HG02981 (cell line): ENCODE measurements at regions not wholly inside any gene's neighbourhood (a gene's known extent, or its start where the extent isn't known, plus 50 kb on each side); places are given as distances from the start of the nearest gene placed in this dataset.
"Not testable (repeated sequence)": the region's sequence is repeated elsewhere in the genome, so short reads cannot be mapped to it uniquely, and the experiment has no call there.

Experiments used
- ATAC-seq: cut with Tn5 transposase; IDR thresholded peaks from one replicate; pipeline ENCODE4 v1.9.1; 2021; ENCODE audit warnings: mild to moderate bottlenecking, moderate library complexity; ENCODE audit not compliant: unreplicated experiment

- no peak for ATAC-seq
These were observed 286.0 kb downstream of the TSN start for GRCh38 chr2:122041455-122041854.

- ATAC-seq: not testable (repeated sequence)
These were observed 296.2 kb downstream of the TSN start for GRCh38 chr2:122051659-122052058.

GRCh38 chr2:122055521-122055931, 300.1 kb downstream of the TSN start:
- ATAC-seq: no peak

GRCh38 chr2:122056853-122057252, 301.4 kb downstream of the TSN start:
- no peak for ATAC-seq

- ATAC-seq: no peak
These were observed 305.8 kb downstream of the TSN start for GRCh38 chr2:122061206-122061605.

- no peak for ATAC-seq
These were observed 306.4 kb downstream of the TSN start for GRCh38 chr2:122061831-122062230.

- no peak for ATAC-seq
These were observed 307.1 kb downstream of the TSN start for GRCh38 chr2:122062506-122062905.

GRCh38 chr2:122063716-122064115, 308.3 kb downstream of the TSN start:
- no peak for ATAC-seq

GRCh38 chr2:122070241-122070731, 314.8 kb downstream of the TSN start:
- ATAC-seq: no peak

- ATAC-seq: no peak
These were observed 317.2 kb downstream of the TSN start for GRCh38 chr2:122072666-122073065.

- ATAC-seq: no peak
These were observed 318.8 kb downstream of the TSN start for GRCh38 chr2:122074201-122074600.

GRCh38 chr2:122075381-122075780, 319.9 kb downstream of the TSN start:
- no peak for ATAC-seq

- ATAC-seq: no peak
These were observed 321.7 kb downstream of the TSN start for GRCh38 chr2:122077114-122077513.

- no peak for ATAC-seq
These were observed 322.3 kb downstream of the TSN start for GRCh38 chr2:122077771-122078170.

- ATAC-seq: no peak
These were observed 323.0 kb downstream of the TSN start for GRCh38 chr2:122078451-122078850.

GRCh38 chr2:122079844-122080243, 324.4 kb downstream of the TSN start:
- no peak for ATAC-seq

- no peak for ATAC-seq
These were observed 324.9 kb downstream of the TSN start for GRCh38 chr2:122080316-122080715.

GRCh38 chr2:122080871-122081270, 325.4 kb downstream of the TSN start:
- ATAC-seq: no peak

GRCh38 chr2:122081751-122082150, 326.3 kb downstream of the TSN start:
- ATAC-seq: no peak

- no peak for ATAC-seq
These were observed 328.0 kb downstream of the TSN start for GRCh38 chr2:122083256-122084048.

- ATAC-seq: not testable (repeated sequence)
These were observed 330.2 kb downstream of the TSN start for GRCh38 chr2:122085672-122086071.

GRCh38 chr2:122094557-122094956, 339.1 kb downstream of the TSN start:
- ATAC-seq: no peak

- ATAC-seq: no peak
These were observed 341.3 kb downstream of the TSN start for GRCh38 chr2:122096761-122097160.
